H1 (cell line): ENCODE measurements at regions not wholly inside any gene's neighbourhood (a gene's known extent, or its start where the extent isn't known, plus 50 kb on each side); places are given as distances from the start of the nearest gene placed in this dataset.

Source experiments
- CTCF ChIA-PET: fragments of 300-600 bp; sonication (Branson Sonifier 250); formaldehyde crosslinking; loops from one replicate; lab custom pipeline; 2021; ENCODE audit not compliant: partially characterized antibody; lab: Charles Lee
- POLR2A ChIA-PET: fragments of 300-600 bp; sonication (Branson Sonifier 250); formaldehyde crosslinking; loops from one replicate; lab custom pipeline; 2021; ENCODE audit warnings: inconsistent platforms; ENCODE audit not compliant: partially characterized antibody; lab: Charles Lee
- DNase-seq, 2 experiments: peaks; one replicate each; pipeline versions ENCODE4 v3.0.0 to v3.0.0-alpha.2; 2010 to 2022; ENCODE audit warnings: low spot score in 2 of 2, low read depth in 1 of 2, mixed read lengths in 1 of 2
- FAIRE-seq: peaks from 2 replicates; lab custom pipeline; 2011; peaks lifted over from hg19 to GRCh38; lab: Jason Lieb, UNC
- H2AFZ ChIP-seq: 2 replicates; pipeline ENCODE4 v1.8.1; 2012; ENCODE audit warnings: low read length, inconsistent platforms
- H2AK5ac ChIP-seq: 2 replicates; pipeline ENCODE4 v1.6.1; 2013; ENCODE audit warnings: low read depth, low read length
- H2BK120ac ChIP-seq: replicated peaks from 2 replicates; pipeline ENCODE3; 2013; ENCODE audit warnings: low read depth, low read length, inconsistent platforms
- H2BK12ac ChIP-seq: 2 replicates; pipeline ENCODE4 v1.6.1; 2013; ENCODE audit warnings: low read depth, low read length
- H2BK15ac ChIP-seq: 2 replicates; pipeline ENCODE4 v1.6.1; 2013; ENCODE audit warnings: low read length
- H2BK20ac ChIP-seq: 2 replicates; pipeline ENCODE4 v1.6.1; 2013; ENCODE audit warnings: low read length
- H2BK5ac ChIP-seq: 2 replicates; pipeline ENCODE4 v1.6.1; 2013; ENCODE audit warnings: low read depth, low read length
- H3K14ac ChIP-seq: 2 replicates; pipeline ENCODE4 v1.6.1; 2013; ENCODE audit warnings: inconsistent platforms; ENCODE audit not compliant: insufficient read length
- H3K18ac ChIP-seq: 2 replicates; pipeline ENCODE4 v1.6.1; 2013; ENCODE audit warnings: low read length; ENCODE audit errors: extremely low read depth
- H3K23ac ChIP-seq: 2 replicates; pipeline ENCODE4 v1.6.1; 2013; ENCODE audit warnings: inconsistent platforms; ENCODE audit not compliant: insufficient read length
- H3K23me2 ChIP-seq: 2 replicates; pipeline ENCODE4 v1.6.1; 2013; ENCODE audit warnings: low read depth, low read length
- H3K27ac ChIP-seq: 2 replicates; pipeline ENCODE4 v1.6.1; 2011; ENCODE audit warnings: low read depth, low read length, inconsistent platforms
- H3K27me3 ChIP-seq, 4 experiments: replicated peaks in 1 of 4; 1 replicate in 1 of 4; 2 replicates in 3 of 4; pipeline versions ENCODE4 v1.6.1 to v1.8.1; 2011 to 2013; ENCODE audit warnings: low read length in 3 of 4, mild to moderate bottlenecking in 3 of 4, inconsistent platforms in 2 of 4, mixed read lengths in 2 of 4, moderate library complexity in 1 of 4; ENCODE audit not compliant: control insufficient read depth in 3 of 4, insufficient read depth in 3 of 4; ENCODE audit errors: extremely low read depth in 1 of 4
- H3K36me3 ChIP-seq, 4 experiments: 2 replicates each; pipeline versions ENCODE4 v1.6.1 to v1.8.1; 2011 to 2013; ENCODE audit warnings: mild to moderate bottlenecking in 4 of 4, low read length in 3 of 4, moderate library complexity in 2 of 4, control low read depth in 1 of 4, inconsistent platforms in 1 of 4; ENCODE audit not compliant: insufficient read depth in 4 of 4, control insufficient read depth in 2 of 4
- H3K4ac ChIP-seq: replicated peaks from 2 replicates; pipeline ENCODE3; 2013; ENCODE audit warnings: low read length, low read depth, mixed read lengths, inconsistent platforms; ENCODE audit not compliant: insufficient read length
- H3K4me1 ChIP-seq, 4 experiments: replicated peaks in 1 of 4; 1 replicate in 1 of 4; 2 replicates in 3 of 4; pipeline versions ENCODE4 v1.6.1 to v1.8.1; 2011 to 2013; ENCODE audit warnings: low read length in 3 of 4, inconsistent platforms in 2 of 4, mixed read lengths in 1 of 4; ENCODE audit not compliant: insufficient read depth in 4 of 4, control insufficient read depth in 3 of 4
- H3K4me2 ChIP-seq, 2 experiments: 2 replicates each; pipeline versions ENCODE4 v1.6.1 to v1.8.1; 2011 to 2013; ENCODE audit warnings: low read depth in 2 of 2, low read length in 2 of 2, control low read depth in 1 of 2, inconsistent platforms in 1 of 2, mild to moderate bottlenecking in 1 of 2; ENCODE audit not compliant: insufficient read depth in 1 of 2
- H3K4me3 ChIP-seq, 4 experiments: fragments of 200-600, 300-600 bp in 1 of 4; sonication (generic), shearing (Covaris generic), sonication (Bioruptor Twin) in 1 of 4; 2 replicates each; pipeline versions ENCODE4 v1.5.1 to v1.8.1; 2011 to 2016; ENCODE audit warnings: low read length in 4 of 4, low read depth in 3 of 4, control low read depth in 2 of 4, inconsistent platforms in 2 of 4, mild to moderate bottlenecking in 2 of 4, mixed read lengths in 1 of 4, moderate library complexity in 1 of 4; ENCODE audit not compliant: insufficient read depth in 2 of 4; ENCODE audit errors: extremely low read depth in 1 of 4
- H3K56ac ChIP-seq: replicated peaks from 2 replicates; pipeline ENCODE3; 2013; ENCODE audit warnings: low read depth, mild to moderate bottlenecking, mixed read lengths, low read length, inconsistent platforms; ENCODE audit not compliant: insufficient read length
- H3K79me1 ChIP-seq: 2 replicates; pipeline ENCODE4 v1.6.1; 2013; ENCODE audit warnings: low read depth, low read length, control low read depth
- H3K79me2 ChIP-seq, 2 experiments: 2 replicates each; pipeline versions ENCODE4 v1.6.1 to v1.8.1; 2012 to 2013; ENCODE audit warnings: low read length in 2 of 2, mild to moderate bottlenecking in 2 of 2, inconsistent platforms in 1 of 2; ENCODE audit not compliant: insufficient read depth in 2 of 2, control insufficient read depth in 1 of 2
- H3K9ac ChIP-seq, 4 experiments: replicated peaks in 1 of 4; 1 replicate in 1 of 4; 2 replicates in 3 of 4; pipeline versions ENCODE4 v1.6.1 to v1.8.1; 2011 to 2013; ENCODE audit warnings: low read depth in 3 of 4, low read length in 3 of 4, control low read depth in 2 of 4, mild to moderate bottlenecking in 2 of 4, moderate library complexity in 2 of 4, inconsistent platforms in 1 of 4; ENCODE audit errors: extremely low read depth in 1 of 4
- H3K9me3 ChIP-seq, 2 experiments: 2 replicates each; pipeline versions ENCODE4 v1.6.1 to v1.8.1; 2012 to 2013; ENCODE audit warnings: mild to moderate bottlenecking in 2 of 2, moderate library complexity in 2 of 2, control low read depth in 1 of 2, inconsistent platforms in 1 of 2, low read depth in 1 of 2, low read length in 1 of 2, mixed read lengths in 1 of 2; ENCODE audit not compliant: insufficient read depth in 2 of 2
- H4K20me1 ChIP-seq, 2 experiments: replicated peaks in 1 of 2; 2 replicates each; pipeline versions ENCODE3 to v1.8.1; 2011 to 2013; ENCODE audit warnings: inconsistent platforms in 2 of 2, low read length in 2 of 2, mild to moderate bottlenecking in 1 of 2; ENCODE audit not compliant: insufficient read depth in 2 of 2, control insufficient read depth in 1 of 2
- H4K5ac ChIP-seq: 2 replicates; pipeline ENCODE4 v1.6.1; 2013; ENCODE audit warnings: low read length, low read depth, mixed read lengths, inconsistent platforms; ENCODE audit not compliant: insufficient read length
- H4K8ac ChIP-seq: 2 replicates; pipeline ENCODE4 v1.8.0; 2013; ENCODE audit warnings: mild to moderate bottlenecking, moderate library complexity, low read length, inconsistent platforms; ENCODE audit not compliant: insufficient read depth; ENCODE audit errors: extremely low read depth
- H4K91ac ChIP-seq: replicated peaks from 2 replicates; pipeline ENCODE3; 2013; ENCODE audit warnings: low read length, mixed read lengths, inconsistent platforms; ENCODE audit not compliant: insufficient read length
- BCL11A ChIP-seq, 2 experiments: IDR thresholded peaks; one replicate each; pipeline ENCODE4 v1.6.1; 2011; ENCODE audit warnings: low read depth in 2 of 2, low read length in 2 of 2, mild to moderate bottlenecking in 2 of 2
- CHD1 ChIP-seq: IDR thresholded peaks from 2 replicates; pipeline ENCODE4 v1.6.1; 2012; ENCODE audit warnings: low read depth, low read length, improper control_type of control experiment
- KDM1A ChIP-seq: fragments of 200-600, 300-600 bp; sonication (generic); IDR thresholded peaks from 2 replicates; pipeline ENCODE4 v1.7.1; 2016; ENCODE audit warnings: mild to moderate bottlenecking, low read length, borderline replicate concordance
- MAFK ChIP-seq: IDR thresholded peaks from 2 replicates; pipeline ENCODE4 v1.6.1; 2012; ENCODE audit warnings: low read depth, mild to moderate bottlenecking, improper control_type of control experiment, low read length
- NANOG ChIP-seq: IDR thresholded peaks from 2 replicates; pipeline ENCODE4 v1.6.1; 2011; ENCODE audit warnings: low read length, low read depth, mild to moderate bottlenecking, inconsistent platforms; ENCODE audit not compliant: insufficient read depth, poor library complexity, severe bottlenecking
- RAD21 ChIP-seq, 2 experiments: IDR thresholded peaks in 1 of 2; conservative IDR thresholded peaks in 1 of 2; 2 replicates each; pipeline ENCODE4 v1.6.1; 2011; ENCODE audit warnings: low read depth in 2 of 2, low read length in 2 of 2, improper control_type of control experiment in 1 of 2, inconsistent platforms in 1 of 2, mild to moderate bottlenecking in 1 of 2, moderate library complexity in 1 of 2
- RNF2 ChIP-seq: fragments of 200-900, 300-1000 bp; sonication (generic); IDR thresholded peaks from 2 replicates; pipeline ENCODE4 v1.7.1; 2016; ENCODE audit warnings: borderline replicate concordance, low read depth, mild to moderate bottlenecking, antibody characterized with exemption, low read length; ENCODE audit not compliant: poor library complexity, severe bottlenecking; ENCODE audit errors: missing control alignments
- SAP30 ChIP-seq: fragments of 300-600 bp; sonication (generic); IDR thresholded peaks from 2 replicates; pipeline ENCODE4 v1.7.1; 2012; ENCODE audit warnings: low read length, moderate library complexity, mild to moderate bottlenecking, inconsistent platforms; ENCODE audit not compliant: insufficient read depth, insufficient replicate concordance
- TBP ChIP-seq: IDR thresholded peaks from 2 replicates; pipeline ENCODE4 v1.6.1; 2011; ENCODE audit warnings: low read depth, low read length, improper control_type of control experiment
- WGBS, 2 experiments: shearing (Covaris generic) in 1 of 2; methylation state at CpG; one replicate each; pipeline versions ENCODE4 v1.1.6 to v1.1.7; 2013 to 2015; ENCODE audit warnings: low lambda C conversion rate in 2 of 2, mixed read lengths in 2 of 2, inconsistent platforms in 1 of 2, low coverage in 1 of 2, missing lambda C conversion rate in 1 of 2; ENCODE audit not compliant: insufficient replicate concordance in 2 of 2, insufficient coverage in 1 of 2, insufficient read length in 1 of 2; ENCODE audit errors: extremely low coverage in 1 of 2, missing lambda C conversion rate in 1 of 2; 5-methylcytosine and 5-hydroxymethylcytosine counted together

GRCh38 chr2:108161298-108161697, 78.5 kb upstream of the SULT1C3 start:
- Histone ChIP-seq H3K9ac (no peak overlapping the region), H4K8ac (no peak overlapping the region), H2BK12ac (no peak overlapping the region), H3K14ac (no peak overlapping the region), H3K23me2 (no peaks in the 10 kb centered on the region), H4K20me1 (no peaks in the 10 kb centered on the region), H3K27ac (no peak overlapping the region), H2BK15ac (no peak overlapping the region), H2BK20ac (no peak overlapping the region), H4K91ac (no peak overlapping the region), H3K4ac (no peak overlapping the region), H3K79me1 (no peaks in the 10 kb centered on the region), H3K18ac (no peak overlapping the region), H3K79me2 (no peaks in the 10 kb centered on the region), H2AFZ (no peak overlapping the region), H4K5ac (no peak overlapping the region), H3K23ac (no peak overlapping the region), H3K36me3 (no peaks in the 10 kb centered on the region), H3K27me3 (no peaks in the 10 kb centered on the region), H2BK120ac (no peak overlapping the region), H2BK5ac (no peak overlapping the region), H2AK5ac (no peak overlapping the region), H3K4me2 (no peak overlapping the region), H3K4me1 (peaks cover 3 to 12% (median 7%) of the 10 kb centered on the region in 4 experiments; a peak in 5 of 7 replicates), H3K9me3 (no peaks in the 10 kb centered on the region), H3K56ac (no peak overlapping the region), H3K4me3 (no peak overlapping the region)
- ChIA-PET CTCF (interaction anchor here (0.6 to 1.6 kb wide), 3 partner anchors 8 to 1263 kb away, joined by 3 to 4 read pairs (median 3); no protein-coding TSS in a partner anchor), POLR2A (no interaction called here)
- FAIRE-seq: no peak
- no peak for DNase-seq
- 95% methylated on average over 1 of the region's 1 CpG; no CpG with 5 or more reads in 1 of the 2 experiments for WGBS, 2 experiments
- no peak for TF ChIP-seq RAD21 (IDR thresholded peaks at IDR 0.05 in 1 of 2, conservative IDR thresholded peaks at IDR 0.05 in 1 of 2; ENCODE audit: low read depth in 2 of 2, low read length in 2 of 2)
- TF ChIP-seq BCL11A (IDR thresholded peaks at IDR 0.05; ENCODE audit: low read depth in 2 of 2, low read length in 2 of 2): no peak
- TF ChIP-seq NANOG: no peak
- no peak for TF ChIP-seq RNF2
- TF ChIP-seq MAFK: no peak
- TF ChIP-seq TBP: no peak
- no peak for TF ChIP-seq SAP30
- TF ChIP-seq KDM1A: no peak
- no peak for TF ChIP-seq CHD1
